A673 (cell line): ENCODE measurements at regions not wholly inside any gene's neighbourhood (a gene's known extent, or its start where the extent isn't known, plus 50 kb on each side); places are given as distances from the start of the nearest gene placed in this dataset.

ENCODE experiments used
- BruUV-seq: library from RNA; stranded (reverse); fragments of 400-500 nt; replicated peaks from 2 replicates; lab custom pipeline; 2021; lab: Mats Ljungman, UMichigan
- CTCF ChIA-PET: fragments of 300-600 bp; sonication (Branson Sonifier 250); formaldehyde crosslinking; loops from one replicate; lab custom pipeline; 2022; ENCODE audit warnings: antibody characterized with exemption; lab: Charles Lee
- POLR2A ChIA-PET: fragments of 300-600 bp; sonication (Branson Sonifier 250); formaldehyde crosslinking; loops from one replicate; lab custom pipeline; 2022; ENCODE audit warnings: antibody characterized with exemption; ENCODE audit not compliant: low non-redundant PET; lab: Charles Lee
- DNase-seq: peaks from one replicate; pipeline ENCODE4 v3.0.0-alpha.2; 2015; ENCODE audit warnings: low spot score
- H3K27ac ChIP-seq: fragments of 200-600 bp; sonication (generic); 2 replicates; pipeline ENCODE4 v1.5.1; 2016; ENCODE audit warnings: mixed run types, low read depth, mild to moderate bottlenecking, mixed read lengths, antibody characterized with exemption, low read length; ENCODE audit not compliant: poor library complexity, severe bottlenecking
- H3K27me3 ChIP-seq: fragments of 200-600 bp; sonication (generic); replicated peaks from 2 replicates; pipeline ENCODE4 v1.6.1; 2017; ENCODE audit warnings: mixed run types, low read depth, mild to moderate bottlenecking, mixed read lengths, antibody characterized with exemption, low read length; ENCODE audit not compliant: insufficient read depth, poor library complexity
- H3K36me3 ChIP-seq: fragments of 200-600 bp; sonication (generic); 2 replicates; pipeline ENCODE4 v1.6.1; 2016; ENCODE audit warnings: mixed run types, mild to moderate bottlenecking, mixed read lengths, antibody characterized with exemption, low read length; ENCODE audit not compliant: insufficient read depth, poor library complexity, severe bottlenecking
- H3K4me1 ChIP-seq: fragments of 200-600 bp; sonication (generic); 2 replicates; pipeline ENCODE4 v1.6.1; 2017; ENCODE audit warnings: mixed run types, mild to moderate bottlenecking, mixed read lengths, antibody characterized with exemption, low read length; ENCODE audit not compliant: insufficient read depth, poor library complexity, severe bottlenecking
- H3K4me3 ChIP-seq: fragments of 200-600 bp; sonication (generic); 2 replicates; pipeline ENCODE4 v1.5.1; 2016; ENCODE audit warnings: low read depth, mixed run types, mild to moderate bottlenecking, mixed read lengths, low read length; ENCODE audit not compliant: poor library complexity, severe bottlenecking
- H3K9me3 ChIP-seq: fragments of 200-600 bp; sonication (generic); 2 replicates; pipeline ENCODE4 v1.6.1; 2016; ENCODE audit warnings: mixed run types, low read depth, mild to moderate bottlenecking, mixed read lengths, antibody characterized with exemption, low read length; ENCODE audit not compliant: poor library complexity, severe bottlenecking
- CTCF ChIP-seq: fragments of 300-800, 200-600 bp; sonication (generic); conservative IDR thresholded peaks from 2 replicates; pipeline ENCODE4 v1.5.1; 2017; ENCODE audit warnings: low read depth, mild to moderate bottlenecking, antibody characterized with exemption, low read length, moderate library complexity, mixed read lengths
- EZH2 ChIP-seq: fragments of 200-600 bp; sonication (generic); IDR thresholded peaks from 2 replicates; pipeline ENCODE4 v1.6.1; 2017; ENCODE audit warnings: borderline replicate concordance, low read depth, mild to moderate bottlenecking, mixed read lengths, antibody characterized with exemption, low read length; ENCODE audit not compliant: poor library complexity, severe bottlenecking
- intact Hi-C: fragments of 100-400 bp; cut with micrococcal nuclease; formaldehyde crosslinking; loops from one replicate; pipeline ENCODE4 v1.10.0; 2022; ENCODE audit not compliant: unreplicated experiment

- DNase-seq, result no peak
- H3K4me3 ChIP-seq, result no peak overlapping the region
- no peaks in the 10 kb centered on the region for H3K4me1 ChIP-seq
- no peak overlapping the region for H3K27ac ChIP-seq
- TF ChIP-seq CTCF, result no peak
- no peak for TF ChIP-seq EZH2
- no TSS peak for BruUV-seq
- ChIA-PET CTCF (no interaction called here), POLR2A (no interaction called here)
- intact Hi-C loops, result no loop called here
- no peaks in the 10 kb centered on the region for H3K27me3 ChIP-seq
- H3K36me3 ChIP-seq, result no peaks in the 10 kb centered on the region
- no peaks in the 10 kb centered on the region for H3K9me3 ChIP-seq
These were observed 269.4 kb upstream of the RBMS3 start for GRCh38 chr3:29011441-29011840.

GRCh38 chr3:29011966-29012365 lies 268.9 kb upstream of the RBMS3 start:
- H3K27ac ChIP-seq, result no peak overlapping the region
- CTCF ChIA-PET, result no interaction called here
- no TSS peak for BruUV-seq
- H3K27me3 ChIP-seq, result no peaks in the 10 kb centered on the region
- DNase-seq, result no peak
- H3K4me1 ChIP-seq, result no peaks in the 10 kb centered on the region
- H3K9me3 ChIP-seq, result no peaks in the 10 kb centered on the region
- no peak overlapping the region for H3K4me3 ChIP-seq
- intact Hi-C loops, result no loop called here
- TF ChIP-seq EZH2, result no peak
- TF ChIP-seq CTCF, result no peak
- no peaks in the 10 kb centered on the region for H3K36me3 ChIP-seq
- POLR2A ChIA-PET, result no interaction called here

GRCh38 chr3:29022976-29023375 lies 257.9 kb upstream of the RBMS3 start:
- BruUV-seq, result no TSS peak
- Histone ChIP-seq H3K36me3 (no peaks in the 10 kb centered on the region), H3K27me3 (no peaks in the 10 kb centered on the region), H3K4me1 (no peaks in the 10 kb centered on the region), H3K27ac (no peak overlapping the region), H3K9me3 (no peaks in the 10 kb centered on the region), H3K4me3 (no peak overlapping the region)
- TF ChIP-seq EZH2 (no peak), CTCF (no peak)
- CTCF ChIA-PET, result interaction anchor here (0.9 kb wide), 1 partner anchor 258 kb away, joined by 7 read pairs; the partner anchor contains the start of gene RBMS3
- intact Hi-C loops, result no loop called here
- POLR2A ChIA-PET, result no interaction called here
- DNase-seq, result no peak
